Stimulated activated CD4-positive, alpha-beta T cell treated with anti-CD3 and anti-CD28 coated beads, Interleukin-1b, Interleukin-23, amount 100 ng/mL, for 1 hour (primary cell): ENCODE measurements at regions not wholly inside any gene's neighbourhood (a gene's known extent, or its start where the extent isn't known, plus 50 kb on each side); places are given as distances from the start of the nearest gene placed in this dataset.
"Not testable (repeated sequence)": the region's sequence is repeated elsewhere in the genome, so short reads cannot be mapped to it uniquely, and the experiment has no call there.

Experiments
- DNase-seq, 2 donors: peaks; one replicate each; pipeline ENCODE4 v3.0.0-alpha.2; 2020; ENCODE audit warnings: low read depth in 2 of 2

GRCh38 chr22:23395530-23396361 is 184.3 kb downstream of the IGLL1 start:
- DNase-seq: no peak

- no peak for DNase-seq
Observed at GRCh38 chr22:23394525-23395326, 185.4 kb downstream of the IGLL1 start.

GRCh38 chr22:23393721-23394320 is 186.3 kb downstream of the IGLL1 start:
- DNase-seq: no peak

GRCh38 chr22:23393199-23393598 is 186.9 kb downstream of the IGLL1 start:
- not testable (repeated sequence) for DNase-seq

GRCh38 chr22:23392420-23393121 is 187.5 kb downstream of the IGLL1 start:
- no peak for DNase-seq

- DNase-seq: no peak
Observed at GRCh38 chr22:23391022-23391421, 189.1 kb downstream of the IGLL1 start.

GRCh38 chr22:23389271-23390071 is 190.6 kb downstream of the IGLL1 start:
- no peak for DNase-seq

GRCh38 chr22:23388517-23388890 is 191.6 kb downstream of the IGLL1 start:
- DNase-seq: no peak

- no peak for DNase-seq
Observed at GRCh38 chr22:23387827-23388516, 192.1 kb downstream of the IGLL1 start.

GRCh38 chr22:23386822-23387580 is 193.1 kb downstream of the IGLL1 start:
- no peak for DNase-seq

- DNase-seq: peak; percentile 59 to 78
Observed at GRCh38 chr22:23385678-23386631, 194.1 kb downstream of the IGLL1 start.

- DNase-seq: no peak
Observed at GRCh38 chr22:23384923-23385677, 195.0 kb downstream of the IGLL1 start.

- no peak for DNase-seq
Observed at GRCh38 chr22:23384431-23384830, 195.7 kb downstream of the IGLL1 start.

- no peak for DNase-seq
Observed at GRCh38 chr22:23383491-23384361, 196.4 kb downstream of the IGLL1 start.

GRCh38 chr22:23382428-23383218 is 197.5 kb downstream of the IGLL1 start:
- no peak for DNase-seq
